ENCODE measurements at regions not wholly inside any gene's neighbourhood (a gene's known extent, or its start where the extent isn't known, plus 50 kb on each side); places are given as distances from the start of the nearest gene placed in this dataset.

GRCh38 chr2:13091455-13091854 is 374.7 kb downstream of the TRIB2 start:
- no peak overlapping the region for H2AFZ ChIP-seq (ENCODE audit: control insufficient read depth, low read depth, low read length)
- FAIRE-seq (no peak), ATAC-seq (no peak), DNase-seq (ENCODE audit: low read depth, low spot score) (no peak)
- no peaks in the 10 kb centered on the region for H4K20me1 ChIP-seq (ENCODE audit: control insufficient read depth, insufficient read depth)
- BruUV-seq (replicated peaks), result no TSS peak
- no peak overlapping the region for H3K4me3 ChIP-seq
- no peak overlapping the region for H3K4me2 ChIP-seq (ENCODE audit: control insufficient read depth, insufficient read depth)
- WGBS (ENCODE audit: insufficient coverage, insufficient replicate concordance, low lambda C conversion rate, missing lambda C conversion rate), result 0% methylated on average over 1 of the region's 1 CpG
- POLR2A ChIA-PET, result no interaction called here
- H3K36me3 ChIP-seq (ENCODE audit: control insufficient read depth in 2 of 2, insufficient read depth in 2 of 2, low read length in 1 of 2), result no peaks in the 10 kb centered on the region
- H3K9ac ChIP-seq (ENCODE audit: control insufficient read depth, insufficient read depth, low read length), result no peak overlapping the region
- intact Hi-C loops (cut with micrococcal nuclease; ENCODE audit: unreplicated experiment), result no loop called here
- no peak overlapping the region for H3K27ac ChIP-seq (ENCODE audit: control insufficient read depth, insufficient read depth)
- in situ Hi-C loops (cut with MboI), result no loop called here
- RAD21 ChIA-PET (ENCODE audit: unreplicated experiment), result no interaction called here
- H3K27me3 ChIP-seq (replicated peaks in 1 of 2; ENCODE audit: control insufficient read depth in 2 of 2, insufficient read depth in 2 of 2, low read length in 1 of 2), result no peaks in the 10 kb centered on the region
- no peaks in the 10 kb centered on the region for H3K4me1 ChIP-seq (ENCODE audit: control insufficient read depth, insufficient read depth, low read length)
- no peaks in the 10 kb centered on the region for H3K79me2 ChIP-seq (ENCODE audit: control insufficient read depth, insufficient read depth, low read length)
- TF ChIP-seq ZNF217 (IDR thresholded peaks at IDR 0.05) (no peak), TARDBP (IDR thresholded peaks at IDR 0.05; ENCODE audit: borderline replicate concordance) (no peak), SKIL (IDR thresholded peaks at IDR 0.05; ENCODE audit: low read depth, poor library complexity, severe bottlenecking) (no peak)
- H3K9me3 ChIP-seq (replicated peaks; ENCODE audit: control insufficient read depth, insufficient read depth, low read length), result no peaks in the 10 kb centered on the region
- SMC1A ChIA-PET (ENCODE audit: uncharacterized antibody, unreplicated experiment), result no interaction called here
- CTCF ChIA-PET, result interaction anchor here (1.2 kb wide), 1 partner anchor 13 kb away, joined by 3 read pairs; no protein-coding TSS in a partner anchor

- FAIRE-seq, result no peak
- RAD21 ChIA-PET (ENCODE audit: unreplicated experiment), result interaction anchor here (0.8 kb wide), 1 partner anchor 214 kb away, joined by 3 read pairs; no protein-coding TSS in a partner anchor
- TF ChIP-seq SREBF1 (IDR thresholded peaks at IDR 0.05; ENCODE audit: low read length) (no peak), RFX5 (IDR thresholded peaks at IDR 0.05; ENCODE audit: low read depth, low read length) (no peak), EED (IDR thresholded peaks at IDR 0.05; ENCODE audit: low read depth) (no peak), CBFB (IDR thresholded peaks at IDR 0.05; ENCODE audit: low read depth) (no peak), SIX5 (IDR thresholded peaks at IDR 0.05; ENCODE audit: low read depth, low read length, severe bottlenecking) (no peak), RELA (IDR thresholded peaks at IDR 0.05; ENCODE audit: borderline replicate concordance, partially characterized antibody) (no peak), DPF2 (IDR thresholded peaks at IDR 0.05) (no peak), E2F8 (IDR thresholded peaks at IDR 0.05; ENCODE audit: low read depth, partially characterized antibody) (no peak), USF2 (IDR thresholded peaks at IDR 0.05; ENCODE audit: borderline replicate concordance, low read depth, low read length) (no peak), CHD1 (IDR thresholded peaks at IDR 0.05; ENCODE audit: low read depth, low read length) (no peak)
Measured at GRCh38 chr2:13091861-13092378, 375.2 kb downstream of the TRIB2 start.

More at GRCh38 chr2:13091861-13092378, 375.2 kb downstream of the TRIB2 start:
- Histone ChIP-seq H3K27me3 (replicated peaks in 1 of 2; ENCODE audit: control insufficient read depth in 2 of 2, insufficient read depth in 2 of 2, low read length in 1 of 2) (no peaks in the 10 kb centered on the region), H3K4me1 (ENCODE audit: control insufficient read depth, insufficient read depth, low read length) (no peaks in the 10 kb centered on the region), H3K4me3 (no peak overlapping the region), H3K9me3 (replicated peaks; ENCODE audit: control insufficient read depth, insufficient read depth, low read length) (no peaks in the 10 kb centered on the region), H3K9ac (ENCODE audit: control insufficient read depth, insufficient read depth, low read length) (no peak overlapping the region), H3K36me3 (ENCODE audit: control insufficient read depth in 2 of 2, insufficient read depth in 2 of 2, low read length in 1 of 2) (no peaks in the 10 kb centered on the region), H3K4me2 (ENCODE audit: control insufficient read depth, insufficient read depth) (no peak overlapping the region), H4K20me1 (ENCODE audit: control insufficient read depth, insufficient read depth) (no peaks in the 10 kb centered on the region), H3K27ac (ENCODE audit: control insufficient read depth, insufficient read depth) (no peak overlapping the region), H2AFZ (ENCODE audit: control insufficient read depth, low read depth, low read length) (no peak overlapping the region), H3K79me2 (ENCODE audit: control insufficient read depth, insufficient read depth, low read length) (no peaks in the 10 kb centered on the region)
- POLR2A ChIA-PET, result no interaction called here
- no TSS peak for BruUV-seq (replicated peaks)
- ATAC-seq, result no peak
- intact Hi-C loops (cut with micrococcal nuclease; ENCODE audit: unreplicated experiment), result no loop called here
- in situ Hi-C loops (cut with MboI), result no loop called here
- CTCF ChIA-PET, result interaction anchor here (1.2 kb wide), 1 partner anchor 14 kb away, joined by 3 read pairs; no protein-coding TSS in a partner anchor
- SMC1A ChIA-PET (ENCODE audit: uncharacterized antibody, unreplicated experiment), result no interaction called here
- DNase-seq (ENCODE audit: low read depth, low spot score), result no peak
- WGBS (ENCODE audit: insufficient coverage, insufficient replicate concordance, low lambda C conversion rate, missing lambda C conversion rate), result 25% methylated on average over 2 of the region's 2 CpGs
